ENCODE measurements at regions not wholly inside any gene's neighbourhood (a gene's known extent, or its start where the extent isn't known, plus 50 kb on each side); places are given as distances from the start of the nearest gene placed in this dataset.

- TF ChIP-seq CTCF (IDR thresholded peaks at IDR 0.05; ENCODE audit: borderline replicate concordance, extremely low read depth, low read length, poor library complexity, severe bottlenecking) (no peak), EZH2 (IDR thresholded peaks at IDR 0.05; ENCODE audit: borderline replicate concordance, low read depth, low read length, severe bottlenecking) (no peak)
Observed at GRCh38 chr13:103957939-103958338, 891.7 kb upstream of the SLC10A2 start.
